ENCODE measurements at regions not wholly inside any gene's neighbourhood (a gene's known extent, or its start where the extent isn't known, plus 50 kb on each side); places are given as distances from the start of the nearest gene placed in this dataset.
A peak's percentile ranks its signal among the peaks of the same experiment; 100 is the strongest.

GRCh38 chr5:173691931-173692330, 75.5 kb upstream of the BOD1 start:
- DNase-seq, result peak; percentile 44

DNA sequence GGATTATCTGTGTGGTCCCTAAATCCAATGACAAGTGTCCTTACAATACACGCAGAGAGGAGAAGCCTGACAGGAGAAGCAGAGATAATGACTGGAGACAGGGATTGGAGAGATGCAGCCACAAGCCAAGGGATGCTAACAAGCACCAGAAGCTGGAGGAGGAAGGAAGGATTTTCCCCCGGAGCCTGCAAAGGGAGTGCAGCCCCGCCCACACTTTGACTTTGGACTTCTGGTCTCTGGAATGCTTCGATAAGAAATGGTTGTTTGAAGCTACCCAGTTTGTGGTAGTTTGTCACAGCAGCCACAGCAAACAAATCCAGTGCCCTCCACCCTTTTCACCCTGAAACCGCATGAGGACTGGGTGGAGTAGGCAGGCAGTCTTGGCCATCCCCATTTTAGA, 77.2 kb upstream of the BOD1 start:
- DNase-seq, result no peak

GRCh38 chr5:173696216-173696615, 79.8 kb upstream of the BOD1 start:
- DNase-seq, result no peak

GRCh38 chr5:173697931-173698579, 81.6 kb upstream of the BOD1 start:
- no peak for DNase-seq

DNA sequence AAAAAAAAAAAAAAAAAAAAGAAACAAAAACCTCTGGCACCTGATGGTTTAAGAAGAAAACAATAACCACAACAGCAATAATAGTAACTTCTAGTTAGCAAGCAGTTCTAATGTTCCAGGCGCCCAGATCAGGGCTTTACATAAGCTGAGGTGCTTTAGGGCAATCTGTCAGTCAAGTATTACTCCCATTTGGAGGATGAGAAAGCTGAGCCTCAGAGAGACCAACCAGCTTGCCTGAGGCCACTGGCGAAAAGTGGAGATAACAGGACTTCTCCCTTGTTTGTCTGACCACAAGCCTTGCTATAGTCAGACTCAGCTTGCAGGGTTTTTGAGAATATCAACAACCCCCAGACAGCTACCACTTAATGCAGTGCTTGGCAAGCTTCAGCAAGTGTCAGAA, 83.5 kb upstream of the BOD1 start:
- peak; percentile 72 for DNase-seq

- DNase-seq, result no peak
These were observed 87.0 kb upstream of the BOD1 start for GRCh38 chr5:173703466-173703865.

DNA sequence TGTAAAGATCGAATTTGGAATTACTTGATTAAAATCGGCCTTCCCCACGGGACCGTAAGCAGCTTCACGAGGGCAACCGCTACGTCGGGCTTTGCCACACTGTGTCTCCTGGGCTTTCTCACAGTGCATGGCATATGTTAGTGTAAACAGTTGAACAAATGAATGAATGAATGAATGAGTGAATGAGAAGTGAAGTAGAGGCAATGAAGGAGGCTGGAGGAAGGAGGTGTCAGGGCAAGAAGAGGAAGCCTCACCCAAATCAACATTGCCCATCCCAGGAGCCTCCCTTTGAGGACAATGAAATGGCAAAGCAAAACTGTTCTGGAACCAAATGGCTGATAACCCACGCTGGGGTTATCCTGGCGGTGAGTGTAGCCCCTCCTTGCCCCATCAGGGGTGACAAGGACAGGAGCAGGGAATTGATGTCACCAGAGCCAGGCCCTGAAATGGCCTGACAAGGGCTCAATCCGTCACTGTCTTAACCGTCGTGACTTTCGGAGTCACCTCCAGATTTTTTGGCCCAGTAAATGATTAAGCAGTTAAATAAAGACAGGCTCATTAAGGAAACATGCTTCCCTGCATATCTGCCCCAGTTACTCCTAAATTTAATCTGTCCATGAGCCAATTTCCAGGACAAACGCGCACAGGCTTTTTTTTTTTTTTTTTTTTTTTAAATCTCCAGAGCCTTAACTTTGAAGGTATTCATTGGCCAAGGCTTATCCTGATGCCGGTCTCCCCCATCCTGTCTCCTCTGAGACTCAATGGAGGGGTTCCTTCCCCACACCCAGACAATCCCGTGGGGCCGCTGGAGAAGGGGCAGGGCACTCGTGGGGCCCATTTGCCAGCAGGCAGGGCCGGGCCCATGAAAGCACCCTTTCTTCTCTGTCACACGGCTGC, 88.4 kb upstream of the BOD1 start:
- DNase-seq, result no peak

GRCh38 chr5:173705512-173706044, 89.1 kb upstream of the BOD1 start:
- DNase-seq, result no peak

GRCh38 chr5:173706700-173707099, 90.2 kb upstream of the BOD1 start:
- no peak for DNase-seq

DNA sequence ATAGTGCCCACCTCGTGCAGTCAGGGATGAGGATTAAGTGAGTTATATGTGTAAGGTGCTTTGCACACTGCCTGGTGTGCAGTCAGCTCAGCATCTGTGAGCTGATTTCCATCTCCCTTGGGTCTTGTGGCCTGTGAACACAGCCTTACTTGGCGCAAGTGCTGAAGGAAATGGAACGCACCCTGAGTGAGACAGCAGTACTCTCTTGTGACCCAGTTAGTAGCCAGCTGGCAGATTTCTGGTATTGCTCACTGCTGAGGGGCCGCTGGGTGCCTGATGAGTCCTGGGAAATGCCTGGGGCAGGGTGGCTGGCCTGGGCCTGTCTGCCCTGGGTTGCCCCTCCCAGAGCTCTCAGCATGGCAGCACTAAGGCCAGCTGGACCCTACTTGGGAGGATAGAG, 90.9 kb upstream of the BOD1 start:
- DNase-seq, result no peak

DNA sequence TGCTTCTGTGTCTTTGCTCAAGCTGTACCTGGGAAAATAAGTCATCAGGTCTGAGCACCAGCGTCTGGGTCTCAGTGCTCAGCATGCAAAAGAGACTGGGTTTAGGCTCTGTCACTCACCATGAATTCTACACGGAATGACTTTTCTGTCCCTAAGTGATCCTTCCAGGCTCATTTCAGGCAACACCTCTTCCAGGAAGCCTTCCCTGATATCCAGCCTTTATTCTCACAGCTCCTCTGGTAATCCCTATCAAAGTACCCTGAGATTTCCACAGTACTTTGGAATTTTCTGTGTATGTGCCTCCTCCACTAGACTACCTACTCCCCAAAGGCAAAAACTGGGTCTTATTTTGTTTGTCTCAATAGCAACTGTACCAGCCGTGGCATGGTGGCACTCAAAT, 92.7 kb upstream of the BOD1 start:
- DNase-seq, result no peak

DNA sequence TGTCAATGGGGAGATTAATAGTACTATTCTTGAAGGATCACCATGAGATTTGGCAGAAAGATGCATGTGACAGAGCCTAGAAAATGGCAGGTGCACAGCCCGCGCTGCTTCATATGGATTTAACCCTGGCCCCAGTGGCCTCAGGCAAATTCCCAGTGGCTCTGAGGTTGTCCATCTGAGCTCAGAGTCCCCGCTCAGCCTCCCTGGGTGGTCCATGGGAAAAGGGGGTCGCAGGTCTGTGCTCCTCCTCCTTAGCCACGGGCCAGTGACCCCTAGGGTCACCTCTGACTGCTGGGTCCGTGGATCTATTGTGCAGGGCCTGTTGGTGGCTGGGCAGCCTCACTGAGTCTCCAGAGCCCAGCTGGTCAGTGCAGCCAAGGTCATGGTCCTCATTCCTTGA, 93.3 kb upstream of the BOD1 start:
- DNase-seq, result no peak

DNA sequence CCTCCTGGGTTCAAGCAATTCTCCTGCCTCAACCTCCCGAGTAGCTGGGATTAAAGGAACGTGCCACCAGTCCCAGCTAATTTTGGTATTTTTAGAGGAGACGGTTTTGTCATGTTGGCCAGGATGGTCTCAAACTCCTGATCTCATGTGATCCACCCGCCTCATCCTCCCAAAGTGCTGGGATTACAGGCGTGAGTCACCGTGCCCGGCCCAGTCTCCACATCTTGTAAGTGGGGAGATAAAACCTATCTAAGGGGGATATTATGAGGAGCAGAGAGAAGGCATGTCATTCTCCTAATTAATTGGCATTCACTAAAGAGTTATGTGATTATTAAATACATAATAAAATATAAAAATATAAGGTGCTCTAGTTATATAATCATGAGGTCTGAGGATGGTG, 94.1 kb upstream of the BOD1 start:
- DNase-seq, result no peak

- no peak for DNase-seq
These were observed 95.0 kb upstream of the BOD1 start for GRCh38 chr5:173711466-173711865.

DNA sequence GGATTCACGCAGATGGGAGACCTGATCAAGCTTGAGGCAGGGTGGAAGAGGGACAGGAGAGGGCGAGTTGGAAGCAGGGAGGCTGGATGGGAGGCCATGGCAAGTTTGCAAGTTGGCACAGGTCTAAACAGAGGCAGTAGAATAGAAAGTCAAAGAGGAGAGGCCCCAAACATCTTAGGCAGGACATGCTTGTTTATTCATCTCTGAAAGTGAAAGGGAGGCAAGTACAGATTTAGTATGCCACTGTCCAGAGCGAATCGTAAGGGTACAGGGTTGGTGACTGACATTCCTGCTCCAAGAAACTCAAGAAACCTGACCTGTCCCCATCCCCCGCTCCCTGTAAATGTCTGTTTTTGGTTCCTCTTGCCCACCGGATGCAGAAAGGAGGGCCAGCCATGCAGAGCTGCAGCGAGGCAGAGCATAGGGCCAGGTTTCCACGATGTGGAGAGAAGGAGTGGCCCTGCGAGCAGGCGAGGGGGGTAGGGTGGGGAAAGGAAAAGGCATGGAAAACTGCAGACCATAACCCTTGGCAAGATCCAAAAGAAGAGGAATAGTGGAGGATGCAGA, 96.2 kb upstream of the BOD1 start:
- DNase-seq, result no peak

- DNase-seq, result no peak
These were observed 98.3 kb upstream of the BOD1 start for GRCh38 chr5:173714551-173715428.

DNA sequence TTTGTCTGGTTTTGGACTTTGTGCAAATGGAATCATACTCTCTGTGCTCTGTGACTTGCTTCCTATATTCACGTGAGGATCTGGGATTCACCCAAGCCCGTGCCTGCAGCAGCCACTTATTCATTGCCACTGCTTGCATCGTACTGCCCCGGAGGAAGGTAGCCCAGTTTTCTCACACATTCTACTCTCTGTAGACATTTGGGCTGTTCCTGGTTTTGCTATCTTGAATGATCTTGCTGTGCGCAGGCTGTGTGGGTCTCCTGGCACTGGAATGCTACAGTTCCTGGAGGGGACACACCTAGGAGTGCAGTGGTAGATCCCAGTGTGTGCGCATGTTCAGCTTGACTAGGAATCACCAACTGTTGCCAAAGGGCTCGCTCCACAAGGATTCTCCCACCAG, 99.2 kb upstream of the BOD1 start:
- DNase-seq, result peak; percentile 70

DNA sequence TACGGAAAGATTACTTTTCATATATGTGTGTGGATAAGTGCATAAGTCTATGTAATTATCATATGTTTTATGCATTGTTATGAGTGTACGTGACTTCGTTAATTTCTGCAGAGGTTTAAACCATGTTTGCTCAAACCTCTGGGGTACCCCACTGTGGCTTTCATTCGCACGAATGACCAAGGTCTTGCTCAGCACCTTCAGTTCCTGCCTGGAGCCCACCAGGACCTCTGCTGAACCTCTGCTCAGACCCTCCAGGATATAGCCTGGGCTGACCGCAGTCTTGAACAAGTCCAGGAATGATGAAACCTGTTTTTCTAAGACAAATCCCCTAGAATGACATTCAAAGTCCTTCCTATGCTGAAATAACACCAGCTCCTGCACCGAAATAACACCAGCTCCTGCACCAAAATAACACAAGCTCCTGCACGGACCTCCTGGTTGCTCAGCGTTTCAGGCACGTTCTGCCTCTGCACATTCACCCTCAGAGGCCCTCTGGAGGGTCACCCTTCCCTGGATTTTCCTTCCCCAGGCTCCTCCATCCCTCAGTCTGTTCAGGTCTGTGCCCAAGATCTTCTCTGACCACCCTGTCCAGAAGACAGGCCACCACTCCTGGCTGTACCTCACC, 99.7 kb upstream of the BOD1 start:
- no peak for DNase-seq

- DNase-seq, result no peak
These were observed 101.5 kb upstream of the BOD1 start for GRCh38 chr5:173717959-173718358.

GRCh38 chr5:173718469-173718868, 102.0 kb upstream of the BOD1 start:
- DNase-seq, result no peak

DNA sequence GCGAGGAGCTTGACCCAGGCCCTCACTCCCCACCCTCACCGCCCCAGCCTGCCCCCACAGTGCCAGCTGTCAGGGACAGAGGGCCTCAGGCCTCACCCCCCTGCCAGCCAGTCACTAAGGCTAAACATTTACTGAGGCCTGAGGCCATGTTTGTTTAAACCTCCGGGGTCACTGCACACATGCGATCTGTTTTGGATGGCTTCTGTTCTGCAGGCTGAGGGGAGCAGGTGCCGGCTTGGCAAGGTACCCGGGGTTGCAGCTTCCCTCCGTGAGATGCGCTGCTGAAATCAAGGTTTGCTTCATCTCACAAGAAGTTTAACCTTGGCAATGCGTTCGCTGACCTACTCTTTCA, 103.3 kb upstream of the BOD1 start:
- DNase-seq, result no peak

GRCh38 chr5:173720286-173720952, 104.0 kb upstream of the BOD1 start:
- peak; percentile 88 for DNase-seq

Measured in islet precursor cell (in vitro differentiated cells).